Prostate gland (tissue), 2 donors: ENCODE measurements at regions not wholly inside any gene's neighbourhood (a gene's known extent, or its start where the extent isn't known, plus 50 kb on each side); places are given as distances from the start of the nearest gene placed in this dataset.

Experiments used
- POLR2A ChIP-seq: fragments of 450-650 bp; IDR thresholded peaks from one replicate; pipeline ENCODE4 v1.6.1; 2016; ENCODE audit warnings: antibody characterized with exemption, mild to moderate bottlenecking
- POLR2AphosphoS5 ChIP-seq: sonication (generic); formaldehyde crosslinking; IDR thresholded peaks from one replicate; pipeline ENCODE4 v1.6.1; 2017; ENCODE audit warnings: antibody characterized with exemption
- TF ChIP-seq, protein P1 (sequence below), 4 experiments: fragments of 200-600 bp in 2 of 4; fragments of 450-650 bp in 2 of 4; sonication (generic) in 2 of 4; IDR thresholded peaks; 1 replicate in 3 of 4; 2 replicates in 1 of 4; pipeline ENCODE4 v1.5.1; 2016 to 2019; ENCODE audit warnings: antibody characterized with exemption in 4 of 4, mild to moderate bottlenecking in 2 of 4, moderate library complexity in 2 of 4

DNA sequence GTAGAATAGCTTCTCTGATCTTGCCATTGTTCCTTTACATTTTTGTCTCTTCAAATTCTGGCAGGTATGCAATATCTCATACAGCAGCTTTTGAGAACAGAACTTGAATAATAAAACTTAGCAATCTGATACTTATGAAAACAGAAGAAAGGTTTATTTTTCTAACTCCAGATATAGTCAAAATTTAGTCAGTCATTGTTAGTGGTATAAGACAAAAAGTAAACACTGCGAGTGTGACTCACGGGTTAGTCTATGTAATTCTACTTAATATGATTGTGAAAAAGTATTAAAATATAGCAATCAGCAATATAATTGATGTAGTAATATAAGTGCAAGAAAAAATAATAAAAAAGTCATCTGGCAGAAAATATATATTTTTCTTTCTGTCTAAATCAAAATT, 910.4 kb downstream of the DNAH5 start:
- TF ChIP-seq, protein P1, sequence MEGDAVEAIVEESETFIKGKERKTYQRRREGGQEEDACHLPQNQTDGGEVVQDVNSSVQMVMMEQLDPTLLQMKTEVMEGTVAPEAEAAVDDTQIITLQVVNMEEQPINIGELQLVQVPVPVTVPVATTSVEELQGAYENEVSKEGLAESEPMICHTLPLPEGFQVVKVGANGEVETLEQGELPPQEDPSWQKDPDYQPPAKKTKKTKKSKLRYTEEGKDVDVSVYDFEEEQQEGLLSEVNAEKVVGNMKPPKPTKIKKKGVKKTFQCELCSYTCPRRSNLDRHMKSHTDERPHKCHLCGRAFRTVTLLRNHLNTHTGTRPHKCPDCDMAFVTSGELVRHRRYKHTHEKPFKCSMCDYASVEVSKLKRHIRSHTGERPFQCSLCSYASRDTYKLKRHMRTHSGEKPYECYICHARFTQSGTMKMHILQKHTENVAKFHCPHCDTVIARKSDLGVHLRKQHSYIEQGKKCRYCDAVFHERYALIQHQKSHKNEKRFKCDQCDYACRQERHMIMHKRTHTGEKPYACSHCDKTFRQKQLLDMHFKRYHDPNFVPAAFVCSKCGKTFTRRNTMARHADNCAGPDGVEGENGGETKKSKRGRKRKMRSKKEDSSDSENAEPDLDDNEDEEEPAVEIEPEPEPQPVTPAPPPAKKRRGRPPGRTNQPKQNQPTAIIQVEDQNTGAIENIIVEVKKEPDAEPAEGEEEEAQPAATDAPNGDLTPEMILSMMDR (IDR thresholded peaks at IDR 0.05), result no peak
- TF ChIP-seq POLR2AphosphoS5, result no peak
- TF ChIP-seq POLR2A, result no peak
